ENCODE measurements at regions not wholly inside any gene's neighbourhood (a gene's known extent, or its start where the extent isn't known, plus 50 kb on each side); places are given as distances from the start of the nearest gene placed in this dataset.

GRCh38 chr9:88712484-88712883, 177.5 kb downstream of the NXNL2 start:
- Histone ChIP-seq H2BK12ac (ENCODE audit: low read depth, low read length) (no peak overlapping the region), H3K4ac (replicated peaks; ENCODE audit: insufficient read length, low read depth, low read length) (no peak overlapping the region), H4K8ac (ENCODE audit: extremely low read depth, insufficient read depth, low read length) (no peak overlapping the region), H3K79me1 (ENCODE audit: low read depth, low read length) (no peaks in the 10 kb centered on the region), H3K27me3 (replicated peaks in 1 of 4; ENCODE audit: control insufficient read depth in 3 of 4, extremely low read depth in 1 of 4, insufficient read depth in 3 of 4, low read length in 3 of 4) (no peaks in the 10 kb centered on the region; a peak in 1 of 7 replicates), H3K9me3 (ENCODE audit: insufficient read depth in 2 of 2, low read depth in 1 of 2, low read length in 1 of 2) (no peaks in the 10 kb centered on the region), H3K36me3 (ENCODE audit: control insufficient read depth in 2 of 4, insufficient read depth in 4 of 4, low read length in 3 of 4) (no peaks in the 10 kb centered on the region), H3K79me2 (ENCODE audit: control insufficient read depth in 1 of 2, insufficient read depth in 2 of 2, low read length in 2 of 2) (no peaks in the 10 kb centered on the region), H2BK120ac (replicated peaks; ENCODE audit: low read depth, low read length) (no peak overlapping the region), H2AK5ac (ENCODE audit: low read depth, low read length) (no peak overlapping the region), H3K18ac (ENCODE audit: extremely low read depth, low read length) (no peak overlapping the region), H4K5ac (ENCODE audit: insufficient read length, low read depth, low read length) (no peak overlapping the region), H3K4me3 (ENCODE audit: extremely low read depth in 1 of 4, insufficient read depth in 2 of 4, low read depth in 3 of 4, low read length in 4 of 4) (no peak overlapping the region), H3K9ac (replicated peaks in 1 of 4; ENCODE audit: extremely low read depth in 1 of 4, low read depth in 3 of 4, low read length in 3 of 4) (no peak overlapping the region), H3K4me1 (replicated peaks in 1 of 4; ENCODE audit: control insufficient read depth in 3 of 4, insufficient read depth in 4 of 4, low read length in 3 of 4) (no peaks in the 10 kb centered on the region), H2BK20ac (ENCODE audit: low read length) (no peak overlapping the region), H2BK5ac (ENCODE audit: low read depth, low read length) (no peak overlapping the region), H4K91ac (replicated peaks; ENCODE audit: insufficient read length, low read length) (no peak overlapping the region), H3K4me2 (ENCODE audit: insufficient read depth in 1 of 2, low read depth in 2 of 2, low read length in 2 of 2) (no peak overlapping the region), H2AFZ (ENCODE audit: low read length) (no peak overlapping the region), H3K23me2 (ENCODE audit: low read depth, low read length) (peaks cover 3% of the 10 kb centered on the region; the same call in 1 of the 2 replicates), H4K20me1 (replicated peaks in 1 of 2; ENCODE audit: control insufficient read depth in 1 of 2, insufficient read depth in 2 of 2, low read length in 2 of 2) (no peaks in the 10 kb centered on the region), H3K27ac (ENCODE audit: low read depth, low read length) (no peak overlapping the region), H3K23ac (ENCODE audit: insufficient read length) (no peak overlapping the region), H2BK15ac (ENCODE audit: low read length) (no peak overlapping the region), H3K14ac (ENCODE audit: insufficient read length) (no peak overlapping the region), H3K56ac (replicated peaks; ENCODE audit: insufficient read length, low read depth, low read length) (no peak overlapping the region)
- DNase-seq (ENCODE audit: low read depth in 1 of 2, low spot score in 2 of 2) = no peak
- CTCF ChIA-PET (ENCODE audit: partially characterized antibody) = interaction anchor here (1.2 to 1.8 kb wide), 2 partner anchors 9 to 24 kb away, joined by 4 to 5 read pairs; no protein-coding TSS in a partner anchor
- POLR2A ChIA-PET (ENCODE audit: partially characterized antibody) = no interaction called here
- WGBS, 2 experiments (ENCODE audit: extremely low coverage in 1 of 2, insufficient coverage in 1 of 2, insufficient read length in 1 of 2, insufficient replicate concordance in 2 of 2, low coverage in 1 of 2, low lambda C conversion rate in 2 of 2, missing lambda C conversion rate in 1 of 2) = 81% methylated on average over 2 of the region's 2 CpGs; no CpG with 5 or more reads in 1 of the 2 experiments
- FAIRE-seq = no peak
- no peak for TF ChIP-seq SAP30 (IDR thresholded peaks at IDR 0.05; ENCODE audit: insufficient read depth, insufficient replicate concordance, low read length)
- TF ChIP-seq SP2 (IDR thresholded peaks at IDR 0.05; ENCODE audit: low read length) = no peak
- no peak for TF ChIP-seq SIRT6 (IDR thresholded peaks at IDR 0.05; ENCODE audit: low read length)
- no peak for TF ChIP-seq NANOG (IDR thresholded peaks at IDR 0.05; ENCODE audit: insufficient read depth, low read depth, low read length, poor library complexity, severe bottlenecking)
- TF ChIP-seq NRF1 (IDR thresholded peaks at IDR 0.05; ENCODE audit: low read depth, low read length) = no peak
- no peak for TF ChIP-seq YY1 (IDR thresholded peaks at IDR 0.05; ENCODE audit: low read depth, low read length)
- no peak for TF ChIP-seq RFX5 (IDR thresholded peaks at IDR 0.05; ENCODE audit: borderline replicate concordance, low read depth, low read length)
- no peak for TF ChIP-seq USF2 (IDR thresholded peaks at IDR 0.05; ENCODE audit: low read length)
- TF ChIP-seq KDM4A (IDR thresholded peaks at IDR 0.05; ENCODE audit: low read depth, low read length, severe bottlenecking) = no peak
- no peak for TF ChIP-seq TAF1 (IDR thresholded peaks at IDR 0.05; ENCODE audit: low read depth, low read length)
- no peak for TF ChIP-seq RAD21 (IDR thresholded peaks at IDR 0.05 in 1 of 2, conservative IDR thresholded peaks at IDR 0.05 in 1 of 2; ENCODE audit: low read depth in 2 of 2, low read length in 2 of 2)
- no peak for TF ChIP-seq GTF2F1 (IDR thresholded peaks at IDR 0.05; ENCODE audit: borderline replicate concordance, low read depth, low read length)
- TF ChIP-seq CTBP2 (IDR thresholded peaks at IDR 0.05; ENCODE audit: borderline replicate concordance, insufficient read depth, insufficient read length, low read length) = no peak
- no peak for TF ChIP-seq HDAC6 (IDR thresholded peaks at IDR 0.05; ENCODE audit: low read depth, low read length)

All from H1 (cell line).